GM19395 (cell line): ENCODE measurements at regions not wholly inside any gene's neighbourhood (a gene's known extent, or its start where the extent isn't known, plus 50 kb on each side); places are given as distances from the start of the nearest gene placed in this dataset.

Source experiments
- ATAC-seq: cut with Tn5 transposase; IDR thresholded peaks from one replicate; pipeline ENCODE4 v1.9.1; 2021; ENCODE audit warnings: mild to moderate bottlenecking, moderate library complexity; ENCODE audit not compliant: unreplicated experiment

DNA sequence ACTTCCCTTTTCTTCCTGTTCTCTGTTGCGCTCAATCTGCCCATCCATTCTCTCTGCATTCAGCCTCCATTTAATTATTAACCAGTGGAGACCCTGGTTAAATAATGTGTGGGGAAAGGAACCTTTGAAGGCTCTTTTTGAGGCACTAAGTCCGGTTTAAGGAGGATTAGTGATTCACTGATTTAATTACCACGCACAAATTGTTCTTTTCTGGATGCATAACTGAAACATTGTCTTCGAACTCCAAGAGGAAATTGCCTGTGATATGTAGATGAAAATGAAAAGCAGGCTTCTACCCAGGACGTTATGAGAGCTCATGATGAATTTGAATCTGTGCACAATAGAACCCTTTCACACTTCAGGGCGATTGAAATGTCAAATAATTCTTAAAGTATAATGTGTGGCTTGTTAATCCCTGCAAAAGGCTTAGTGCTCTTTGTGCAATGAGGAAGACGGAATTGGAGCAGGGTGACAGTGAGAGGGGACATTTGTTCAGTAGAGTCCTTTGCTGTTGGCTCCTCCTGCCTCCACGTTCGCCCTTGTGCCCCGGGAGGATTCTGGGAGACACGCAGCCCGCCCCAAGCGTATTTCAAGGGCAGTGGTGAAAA, 51.1 kb upstream of the ZNF236 start:
- ATAC-seq: no peak

DNA sequence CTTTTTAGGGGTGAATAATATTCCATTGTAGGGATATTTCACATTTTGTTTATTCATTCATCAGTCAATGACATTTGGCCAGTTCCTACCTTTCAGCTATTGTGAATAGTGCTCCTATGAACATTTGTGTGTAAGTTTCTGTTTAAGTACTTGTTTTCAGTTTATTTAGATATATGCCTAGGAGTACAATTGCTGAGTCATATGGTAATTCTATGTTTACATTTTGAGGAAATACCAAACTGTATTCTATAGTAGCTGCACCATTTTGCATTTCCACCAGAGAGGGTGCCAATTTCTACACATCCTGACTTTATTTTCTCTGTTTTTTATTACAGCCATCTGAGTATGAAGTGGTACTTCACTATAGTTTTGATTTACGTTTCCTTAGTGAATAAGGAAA, 54.4 kb upstream of the ZNF236 start:
- ATAC-seq: no peak

DNA sequence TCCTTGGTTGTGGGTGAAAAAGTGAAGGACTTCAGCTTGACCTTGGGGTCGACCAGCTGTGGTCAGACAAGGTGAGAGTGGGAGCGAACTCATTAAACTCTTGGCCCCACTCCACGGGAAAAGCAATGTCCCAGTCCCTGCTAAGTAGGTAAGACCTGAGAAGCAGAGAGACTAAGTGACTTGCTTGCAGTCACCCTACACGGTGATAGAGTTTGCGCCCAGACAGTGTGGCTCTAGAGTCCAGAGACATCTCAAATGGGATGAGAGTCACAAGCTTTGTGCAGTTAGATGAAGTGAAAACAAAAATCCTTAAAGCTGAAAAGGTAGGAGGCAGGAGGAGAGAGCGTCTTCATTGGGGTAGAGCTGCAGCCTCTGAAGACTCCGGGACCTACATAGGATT, 55.9 kb upstream of the ZNF236 start:
- no peak for ATAC-seq

DNA sequence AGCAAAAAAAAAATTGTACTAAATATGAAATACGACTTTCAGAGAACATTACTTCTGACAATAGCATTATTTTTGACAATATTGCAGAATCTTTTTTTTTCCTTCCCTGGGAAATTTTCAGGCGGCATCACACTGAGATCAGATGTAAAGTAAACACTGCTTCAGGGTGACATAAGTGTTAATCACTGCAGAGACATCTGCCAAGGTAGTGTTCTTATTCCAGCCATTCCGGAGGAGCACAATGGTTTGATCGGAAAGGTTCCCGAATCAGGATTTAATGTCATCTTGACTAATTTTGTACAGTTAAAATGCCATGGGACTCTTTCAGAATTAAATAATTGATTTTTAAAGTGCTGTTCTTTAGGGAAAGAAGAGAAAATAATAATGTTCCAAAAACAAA, 56.7 kb upstream of the ZNF236 start:
- no peak for ATAC-seq

DNA sequence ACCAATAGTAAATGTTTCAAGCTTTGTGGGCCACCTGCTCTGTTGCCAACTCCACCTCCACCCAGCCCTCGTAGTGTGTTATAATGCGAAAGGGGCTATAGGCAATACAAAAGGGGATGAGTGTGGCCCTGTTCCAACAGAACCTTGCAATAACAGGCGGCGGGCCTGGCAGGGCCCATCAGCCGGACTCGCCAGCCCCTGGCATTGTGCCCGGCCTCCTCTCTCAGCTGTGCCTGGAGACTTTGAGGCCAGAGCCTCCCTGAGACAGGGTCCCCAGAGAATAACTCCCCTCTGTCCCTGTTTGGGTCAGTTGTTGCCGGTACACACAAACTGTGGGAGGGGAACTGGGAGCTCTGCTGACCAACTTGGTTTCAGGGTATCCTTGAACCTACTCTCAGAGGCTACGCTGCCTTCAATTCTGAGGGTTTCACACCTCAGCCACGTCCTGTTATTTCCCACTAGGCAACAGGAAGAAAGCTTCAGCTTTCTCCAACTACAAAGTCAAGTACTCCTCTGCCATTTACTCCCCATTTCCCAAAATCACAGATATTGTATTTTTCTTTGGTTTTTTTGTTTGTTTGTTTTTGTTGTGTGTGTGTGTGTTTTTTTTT, 58.0 kb upstream of the ZNF236 start:
- ATAC-seq: no peak

DNA sequence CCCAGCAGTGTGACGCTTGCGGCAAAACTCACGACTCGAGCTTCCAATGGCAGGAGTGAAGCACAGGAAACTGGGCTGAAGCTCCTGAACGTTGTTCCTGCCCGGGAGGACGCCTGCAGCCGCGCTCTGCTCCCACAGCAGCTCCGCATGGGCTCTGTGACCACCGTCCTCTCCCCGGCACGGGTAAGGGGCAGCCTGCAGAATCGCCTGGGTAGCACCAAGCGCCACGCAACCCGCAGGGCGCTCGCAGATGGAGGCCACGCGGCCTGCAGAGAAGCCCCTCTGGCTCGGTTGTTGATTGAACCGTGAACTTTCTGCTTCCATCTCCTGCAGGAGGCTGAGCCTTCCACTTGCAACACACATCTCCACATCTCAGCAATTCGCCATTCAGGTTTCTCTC, 63.3 kb upstream of the ZNF236 start:
- ATAC-seq: no peak

DNA sequence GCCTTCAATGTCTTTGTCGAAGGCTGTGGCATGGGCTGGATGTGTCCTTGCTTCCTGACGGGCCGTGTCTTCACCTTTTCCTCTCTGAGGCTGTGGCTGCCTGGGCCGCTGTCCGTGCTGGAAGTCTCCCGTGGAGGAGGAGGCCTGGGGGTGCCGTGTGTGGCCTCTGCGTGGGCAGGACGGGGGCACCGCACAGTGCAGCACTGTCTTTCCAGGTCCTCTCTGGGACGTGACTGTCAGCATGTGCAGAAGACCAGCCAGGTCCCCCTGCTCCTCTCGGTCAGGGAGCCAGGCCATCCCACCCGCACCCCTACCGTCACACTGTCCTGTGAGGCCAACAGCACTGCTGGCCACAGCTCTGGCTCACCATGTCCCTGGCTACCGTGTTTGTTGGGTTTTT, 64.4 kb upstream of the ZNF236 start:
- ATAC-seq: no peak

DNA sequence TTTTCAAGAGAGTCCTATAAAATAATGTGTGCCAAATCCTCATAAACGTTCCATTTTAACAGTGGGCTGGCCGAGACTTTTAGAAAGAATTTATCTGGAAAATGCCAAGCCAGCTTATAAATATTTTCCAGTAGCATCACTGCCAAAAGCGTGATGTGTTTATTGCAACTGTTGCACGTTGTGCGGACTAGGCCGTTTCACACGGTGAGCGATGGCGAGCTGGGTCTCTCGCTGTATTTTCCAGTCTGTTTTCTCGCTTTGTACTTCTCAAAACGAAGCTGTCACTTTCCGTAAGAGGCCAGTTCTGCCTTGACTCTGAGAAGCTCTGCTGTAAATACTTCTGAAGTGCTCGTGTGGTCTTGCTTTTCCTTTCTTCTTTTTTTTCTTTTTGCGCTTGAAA, 65.0 kb upstream of the ZNF236 start:
- ATAC-seq: no peak

DNA sequence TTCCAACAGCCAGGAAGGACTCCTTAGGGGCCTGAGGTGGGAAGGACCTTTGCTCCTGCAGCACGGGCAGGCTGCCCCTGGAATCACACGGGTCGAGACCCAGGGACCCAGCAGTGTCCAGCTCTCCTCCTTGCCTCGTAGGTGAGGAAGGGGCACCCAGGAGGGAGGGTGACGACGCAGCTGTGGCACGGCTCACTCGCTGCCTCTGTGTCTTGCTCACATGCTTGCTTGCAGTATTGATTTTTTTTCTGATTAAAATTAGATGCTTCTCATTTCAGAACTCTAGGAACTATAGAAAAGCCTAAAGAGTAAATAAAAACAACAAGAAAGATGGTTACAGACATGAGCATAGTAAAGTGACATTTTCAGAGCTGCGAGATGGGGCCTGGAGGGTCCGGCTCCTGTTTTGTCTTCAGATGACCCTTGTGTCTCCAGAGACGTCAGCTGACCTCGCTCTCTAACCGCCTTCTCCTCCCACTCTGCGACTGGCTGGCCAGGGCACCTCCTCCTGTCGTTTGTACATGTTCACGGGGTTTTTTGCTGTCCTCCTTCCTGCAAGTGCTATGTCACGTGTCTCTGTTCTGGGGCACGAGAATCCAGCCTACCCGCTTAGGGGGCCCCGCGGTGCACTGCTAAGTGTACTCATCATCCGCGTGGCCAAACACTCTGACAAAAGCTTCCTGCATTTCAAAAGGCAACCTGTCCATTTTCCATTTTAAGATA, 65.7 kb upstream of the ZNF236 start:
- ATAC-seq: no peak

DNA sequence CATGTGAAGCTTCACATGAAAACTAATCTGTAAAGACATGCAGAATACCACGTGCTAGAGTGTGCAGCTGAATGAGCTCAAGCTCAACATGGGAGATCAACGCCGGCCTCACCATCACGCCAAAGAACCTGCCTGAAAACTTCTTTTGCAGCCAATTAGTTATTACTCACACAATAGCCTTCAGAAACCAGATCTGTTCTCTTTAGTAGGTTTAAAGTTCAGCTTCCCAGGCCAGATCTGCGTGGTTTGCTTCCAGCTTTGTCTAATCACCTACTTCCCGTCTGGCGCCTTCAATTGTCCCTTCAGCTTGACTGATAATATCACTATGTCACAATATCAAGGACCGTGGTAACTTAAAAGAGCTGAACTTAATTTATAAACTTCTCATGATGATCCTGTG, 68.0 kb upstream of the ZNF236 start:
- ATAC-seq: no peak

DNA sequence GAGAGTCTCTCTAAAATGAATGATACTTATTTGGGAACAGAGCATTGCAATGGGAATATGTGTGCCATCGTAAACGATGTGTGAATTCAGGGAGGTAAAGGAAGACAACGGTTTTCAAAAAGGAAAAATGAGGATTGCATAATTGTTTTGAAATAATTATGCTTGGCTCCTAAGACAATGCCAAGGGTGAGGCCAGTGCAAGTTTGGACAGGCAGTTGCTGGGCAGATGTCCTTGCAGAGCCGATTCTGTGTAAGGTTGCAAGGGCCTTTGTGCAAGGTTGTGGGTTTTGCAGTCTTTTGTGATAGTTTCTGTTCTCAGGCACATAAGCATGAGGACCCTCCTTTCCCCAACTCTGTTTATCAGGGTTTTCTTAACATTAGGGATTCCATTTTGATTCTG, 70.0 kb upstream of the ZNF236 start:
- no peak for ATAC-seq

DNA sequence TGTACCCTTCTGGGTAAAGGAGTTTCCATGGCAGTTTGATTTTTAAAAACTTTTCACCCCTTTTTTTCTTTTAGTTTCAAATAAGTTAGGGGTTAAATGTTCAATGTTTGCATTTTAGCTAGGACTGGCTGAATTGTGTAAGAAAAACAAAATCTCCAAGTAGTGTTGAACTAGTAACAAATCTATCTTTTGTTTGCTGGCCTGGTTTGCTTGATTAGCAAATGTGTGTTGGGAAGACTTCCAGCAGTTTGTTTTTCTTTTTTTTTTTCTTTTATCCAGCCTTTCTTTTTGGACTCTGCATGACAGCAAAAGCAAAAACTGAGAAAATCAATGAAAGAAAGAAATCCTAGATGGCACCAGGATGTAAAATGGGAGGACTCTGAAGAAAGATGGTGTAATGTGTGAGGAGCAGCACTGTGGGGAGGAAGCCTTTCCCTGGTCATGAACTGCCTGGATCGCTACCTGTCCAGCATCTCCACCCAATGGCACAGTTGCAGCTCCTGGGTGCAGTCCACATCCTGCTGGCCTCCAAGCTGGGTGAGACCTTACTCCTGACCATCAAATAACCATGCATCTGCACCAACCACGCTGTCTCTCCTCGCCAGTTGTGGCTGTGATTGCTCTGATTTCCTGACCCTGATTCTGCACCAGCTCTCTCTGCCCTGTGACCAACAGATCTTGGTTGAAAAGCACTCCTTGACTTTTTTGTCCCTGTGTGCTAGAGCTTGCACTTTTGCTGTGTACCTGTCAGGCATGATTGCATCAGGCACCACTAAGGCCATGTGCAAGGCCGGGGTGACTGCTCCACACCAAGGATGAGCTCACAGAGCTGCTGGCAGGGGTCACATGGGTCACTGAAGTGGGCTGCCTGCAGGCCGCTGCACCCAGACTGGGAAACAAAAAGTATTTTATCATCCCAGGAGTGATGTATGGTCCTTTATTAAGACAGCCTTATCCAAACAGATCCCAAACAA, 71.2 kb upstream of the ZNF236 start:
- ATAC-seq: no peak

DNA sequence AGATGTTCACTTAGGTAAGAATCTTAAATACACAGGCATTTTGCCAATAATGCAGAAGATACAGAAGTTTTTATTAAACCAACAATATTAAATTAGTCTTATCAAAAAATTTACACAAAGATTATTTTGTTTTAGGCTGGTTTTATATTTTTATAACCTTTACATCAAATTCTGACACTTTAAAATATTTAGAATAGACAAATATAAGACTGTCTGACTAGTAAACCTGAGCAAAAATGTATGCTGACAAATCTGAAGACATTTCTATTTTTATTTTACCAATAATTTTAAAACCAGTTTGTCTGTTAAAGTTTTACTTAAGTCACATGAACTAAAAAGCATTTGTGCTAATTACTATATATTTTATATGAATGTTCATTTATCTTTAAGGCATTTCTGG, 72.1 kb upstream of the ZNF236 start:
- ATAC-seq: no peak

DNA sequence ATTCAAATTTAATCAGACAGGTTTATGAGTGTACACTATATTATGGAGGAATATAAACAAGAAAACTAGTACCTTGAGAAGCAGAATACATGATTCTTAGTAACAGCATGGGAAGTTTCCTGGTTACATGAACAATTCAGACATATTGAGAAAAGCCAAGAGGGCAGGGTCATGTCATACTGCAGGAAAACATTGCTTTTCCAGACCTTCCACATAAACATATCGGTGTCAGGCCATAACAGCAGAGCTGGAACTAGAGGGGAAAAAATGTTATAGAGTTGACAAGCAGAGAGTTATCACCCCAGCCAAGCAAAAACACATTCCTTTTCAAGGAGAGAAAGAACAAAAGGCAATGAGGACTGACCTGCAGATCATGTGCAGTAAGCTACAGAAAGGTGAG, 74.7 kb upstream of the ZNF236 start:
- ATAC-seq: no peak

DNA sequence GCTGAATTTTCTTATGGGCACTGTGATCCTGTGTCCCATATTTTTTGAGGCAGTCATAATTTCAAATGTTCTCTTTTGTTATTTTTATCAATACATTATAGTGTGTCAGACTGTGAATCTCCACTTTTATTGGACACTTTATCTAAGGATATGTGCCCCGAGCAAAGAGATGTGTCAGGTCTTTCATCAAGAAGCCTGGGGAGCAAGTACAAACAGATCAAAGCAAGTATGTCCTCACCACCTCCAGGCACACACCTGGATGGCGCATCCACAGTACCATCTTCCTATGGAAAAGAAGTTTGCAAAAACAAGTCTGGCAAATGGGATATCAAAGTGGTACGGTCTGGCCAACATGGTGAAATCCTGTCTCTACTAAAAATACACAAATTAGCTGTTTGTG, 81.0 kb upstream of the ZNF236 start:
- ATAC-seq: no peak

DNA sequence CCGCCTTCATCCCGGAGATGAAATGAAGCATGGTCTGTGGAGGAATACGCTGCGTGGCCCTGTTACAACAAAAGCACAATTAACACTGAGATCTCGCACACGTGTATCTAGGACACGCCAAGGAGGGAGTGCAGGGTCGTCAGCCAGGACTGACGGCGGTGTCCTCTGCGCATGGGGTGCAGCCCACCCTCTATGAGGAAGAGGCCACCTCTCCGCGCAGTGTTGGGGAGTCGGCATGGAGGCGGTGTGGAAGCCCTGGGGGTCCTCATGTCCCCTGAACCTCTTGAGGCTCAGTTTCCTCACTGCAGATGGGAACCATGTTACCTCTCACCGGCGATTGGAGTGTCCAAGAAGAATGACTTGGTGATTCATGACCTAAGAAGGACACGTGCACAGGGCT, 86.0 kb upstream of the ZNF236 start:
- ATAC-seq: no peak

DNA sequence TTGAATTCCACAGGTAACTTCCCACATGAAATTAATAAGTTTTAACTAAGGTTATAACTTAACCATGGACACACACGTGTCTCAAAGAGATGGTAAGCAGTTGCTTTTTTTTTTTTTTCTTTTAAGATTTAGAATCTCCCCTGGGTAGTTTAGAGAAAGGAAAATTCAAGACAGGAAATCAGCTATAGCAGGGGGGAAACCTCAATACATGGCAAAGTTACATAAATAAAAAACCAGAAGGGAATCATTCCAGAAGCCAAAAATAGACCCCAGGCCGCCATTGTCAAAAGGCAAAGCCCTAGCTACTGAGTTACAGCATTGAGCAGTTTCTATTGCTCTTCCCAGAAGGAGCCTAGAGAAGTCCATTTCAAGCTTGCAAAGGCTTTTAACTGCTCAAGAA, 91.5 kb upstream of the ZNF236 start:
- ATAC-seq: no peak

DNA sequence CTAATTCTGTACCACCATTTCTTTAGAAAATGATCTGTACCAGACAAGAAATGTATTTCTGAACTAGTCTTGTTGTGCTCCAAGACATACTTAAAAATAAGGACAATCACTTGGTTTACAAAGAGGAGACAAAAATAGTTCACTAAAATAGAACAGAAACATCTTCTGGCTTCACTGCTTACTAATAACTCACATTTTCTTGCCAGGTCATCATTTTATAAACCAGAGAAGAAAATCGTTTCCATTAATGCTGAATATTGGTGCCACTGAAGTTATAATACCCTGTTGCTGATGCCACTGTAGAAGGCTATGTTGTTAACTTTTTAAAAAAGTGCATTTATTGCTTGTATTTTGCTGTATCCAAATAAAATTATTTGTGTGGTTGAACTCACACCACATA, 94.8 kb upstream of the ZNF236 start:
- ATAC-seq: no peak

DNA sequence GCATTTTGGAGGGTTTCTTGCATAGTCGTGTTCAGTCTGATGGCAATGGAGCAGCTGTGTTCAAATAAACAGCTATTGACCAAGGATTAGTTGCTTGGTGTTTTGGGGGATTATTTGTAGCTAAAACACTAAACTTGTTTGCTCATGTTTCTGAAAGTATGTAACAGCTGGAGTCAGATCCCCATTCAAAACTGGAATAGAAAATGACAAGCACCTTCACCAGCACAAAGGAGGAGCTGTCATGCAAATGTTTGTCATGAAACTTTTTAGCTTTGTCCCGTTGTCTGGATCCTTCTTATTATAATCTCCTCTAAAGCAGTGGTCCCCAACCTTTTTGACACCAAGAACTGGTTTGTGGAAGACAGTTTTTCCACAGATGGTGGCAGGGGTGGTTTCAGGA, 96.9 kb upstream of the ZNF236 start:
- peak; percentile 67 for ATAC-seq

DNA sequence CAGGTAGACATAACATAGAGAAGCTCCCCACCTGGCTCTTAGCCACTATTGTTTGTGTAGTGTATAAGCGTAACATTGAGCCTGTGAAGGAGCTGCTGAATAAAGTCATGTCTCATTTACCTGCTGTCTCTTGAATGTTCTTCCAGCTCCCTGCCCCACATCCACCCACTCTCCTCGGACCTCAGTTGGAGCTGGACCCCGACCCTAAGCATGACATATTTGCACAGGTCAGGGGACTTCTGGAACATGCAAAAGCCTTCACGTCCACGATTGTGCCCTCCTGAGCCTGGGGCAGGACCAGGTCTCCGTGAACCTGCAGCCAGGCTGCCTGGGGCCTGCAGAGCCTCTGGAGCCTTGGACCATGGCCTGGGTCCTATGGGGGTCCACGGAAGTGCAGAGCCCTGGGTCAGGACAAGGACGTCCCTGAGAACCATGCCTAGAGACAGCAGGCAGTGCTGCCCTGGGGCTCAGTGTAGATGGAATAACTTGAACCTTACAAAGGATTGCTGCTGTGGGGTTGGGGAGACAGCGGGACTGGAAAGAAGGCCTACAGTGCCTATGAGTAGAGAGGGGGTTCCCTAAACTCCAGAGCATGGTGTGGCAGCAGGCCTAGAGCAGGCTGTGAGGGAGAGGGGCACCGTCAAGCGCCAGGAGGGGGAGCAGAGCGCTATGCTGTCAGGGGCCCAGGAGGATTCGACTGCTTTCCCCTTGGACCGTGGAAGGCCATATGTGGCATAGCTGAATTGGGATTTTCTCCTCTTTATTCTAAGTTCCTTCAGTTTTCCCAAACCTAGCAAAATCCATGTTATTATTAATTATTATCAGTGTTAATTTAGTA, 99.9 kb upstream of the ZNF236 start:
- no peak for ATAC-seq
